ENCODE measurements at regions not wholly inside any gene's neighbourhood (a gene's known extent, or its start where the extent isn't known, plus 50 kb on each side); places are given as distances from the start of the nearest gene placed in this dataset.

GRCh38 chr6:119661078-119661477 is 311.5 kb upstream of the MAN1A1 start:
- Histone ChIP-seq H3K4me3 (ENCODE audit: low read depth, low read length, poor library complexity, severe bottlenecking) (no peak overlapping the region), H3K4me1 (ENCODE audit: insufficient read depth, low read length, poor library complexity, severe bottlenecking) (no peaks in the 10 kb centered on the region), H3K79me2 (ENCODE audit: insufficient read depth, low read depth, low read length) (no peaks in the 10 kb centered on the region), H3K9me3 (ENCODE audit: low read length) (no peaks in the 10 kb centered on the region), H3K9me2 (ENCODE audit: insufficient read depth, low read length) (no peaks in the 10 kb centered on the region), H3K36me3 (ENCODE audit: insufficient read depth, low read length) (no peaks in the 10 kb centered on the region), H3K4me2 (ENCODE audit: low read length) (no peak overlapping the region), H2AFZ (ENCODE audit: low read length) (peak overlapping the region; percentile 33; the same call in 1 of the 2 replicates), H4K20me1 (ENCODE audit: insufficient read depth, low read length) (no peaks in the 10 kb centered on the region), H3K27ac (ENCODE audit: low read depth, low read length, poor library complexity, severe bottlenecking) (no peak overlapping the region)
- BruUV-seq (replicated peaks), result no TSS peak
- ChIA-PET POLR2A (no interaction called here), CTCF (ENCODE audit: unreplicated experiment) (no interaction called here)
- no peak for DNase-seq (ENCODE audit: low spot score)
- intact Hi-C loops (cut with micrococcal nuclease; ENCODE audit: unreplicated experiment), result no loop called here
- no peak for TF ChIP-seq EZH2phosphoT487 (IDR thresholded peaks at IDR 0.05; ENCODE audit: borderline replicate concordance, low read depth, low read length)
- no peak for TF ChIP-seq CTCF (conservative IDR thresholded peaks at IDR 0.05; ENCODE audit: low read length)

GRCh38 chr6:119658917-119659316 is 309.4 kb upstream of the MAN1A1 start:
- POLR2A ChIA-PET, result interaction anchor here (0.7 to 2.8 kb wide), 4 partner anchors 10 to 21 kb away, joined by 3 to 17 read pairs (median 6); no protein-coding TSS in a partner anchor
- CTCF ChIA-PET (ENCODE audit: unreplicated experiment), result no interaction called here

More at GRCh38 chr6:119658917-119659316, 309.4 kb upstream of the MAN1A1 start:
- no peak overlapping the region for H3K27ac ChIP-seq (ENCODE audit: low read depth, low read length, poor library complexity, severe bottlenecking)
- H3K4me3 ChIP-seq (ENCODE audit: low read depth, low read length, poor library complexity, severe bottlenecking), result no peak overlapping the region
- no peak overlapping the region for H3K4me2 ChIP-seq (ENCODE audit: low read length)
- H3K4me1 ChIP-seq (ENCODE audit: insufficient read depth, low read length, poor library complexity, severe bottlenecking), result no peaks in the 10 kb centered on the region
- no peaks in the 10 kb centered on the region for H3K36me3 ChIP-seq (ENCODE audit: insufficient read depth, low read length)
- no peaks in the 10 kb centered on the region for H3K79me2 ChIP-seq (ENCODE audit: insufficient read depth, low read depth, low read length)
- intact Hi-C loops (cut with micrococcal nuclease; ENCODE audit: unreplicated experiment), result no loop called here
- no peaks in the 10 kb centered on the region for H3K9me3 ChIP-seq (ENCODE audit: low read length)
- BruUV-seq (replicated peaks), result no TSS peak
- DNase-seq (ENCODE audit: low spot score), result no peak
- no peak for TF ChIP-seq EZH2phosphoT487 (IDR thresholded peaks at IDR 0.05; ENCODE audit: borderline replicate concordance, low read depth, low read length)
- no peak for TF ChIP-seq CTCF (conservative IDR thresholded peaks at IDR 0.05; ENCODE audit: low read length)
- H3K9me2 ChIP-seq (ENCODE audit: insufficient read depth, low read length), result no peaks in the 10 kb centered on the region
- no peak overlapping the region for H2AFZ ChIP-seq (ENCODE audit: low read length)
- no peaks in the 10 kb centered on the region for H4K20me1 ChIP-seq (ENCODE audit: insufficient read depth, low read length)
